Islet of Langerhans (tissue), 1 donor: ENCODE measurements at regions not wholly inside any gene's neighbourhood (a gene's known extent, or its start where the extent isn't known, plus 50 kb on each side); places are given as distances from the start of the nearest gene placed in this dataset.
"Not testable (repeated sequence)": the region's sequence is repeated elsewhere in the genome, so short reads cannot be mapped to it uniquely, and the experiment has no call there.

Experiments
- FAIRE-seq: peaks from one replicate; lab custom pipeline; 2011; peaks lifted over from hg19 to GRCh38; lab: Jason Lieb, UNC

DNA sequence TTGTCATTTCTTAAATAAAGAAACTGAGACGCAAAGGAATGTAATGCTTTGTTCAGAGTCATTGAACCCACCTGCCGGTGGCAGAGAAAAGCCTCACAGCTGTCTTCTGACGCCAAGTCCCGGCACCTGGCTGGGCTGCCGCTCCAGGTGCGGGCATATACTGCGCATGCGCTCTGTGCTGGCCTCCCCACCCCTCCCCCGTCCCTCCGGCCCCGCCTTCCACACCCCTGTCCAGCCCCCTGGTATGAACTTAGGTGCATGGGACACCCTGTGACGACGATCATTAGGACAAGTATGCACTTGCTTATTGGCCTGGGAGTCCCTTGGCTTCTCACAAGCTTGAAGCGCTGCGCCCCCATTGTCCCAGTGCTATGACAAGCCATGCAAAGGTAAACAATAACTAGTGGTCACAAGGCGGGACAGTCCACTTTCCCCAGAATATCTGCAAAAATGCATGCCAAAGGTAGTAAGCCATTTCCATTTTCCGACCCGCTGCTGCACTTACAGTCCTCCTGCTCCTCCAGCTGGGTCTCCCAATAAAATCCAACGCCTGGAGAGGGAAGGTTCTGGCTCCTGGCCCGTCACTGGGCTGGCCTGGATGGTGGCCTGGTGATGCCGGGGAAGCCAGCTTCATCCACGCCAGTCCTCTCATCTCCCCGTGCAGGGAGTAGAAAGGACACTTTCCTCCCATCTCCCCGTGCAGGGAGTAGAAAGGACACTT, 100.4 kb downstream of the PSMG1 start:
- no peak for FAIRE-seq

GRCh38 chr21:39080366-39080765, 102.9 kb downstream of the PSMG1 start:
- FAIRE-seq: no peak

DNA sequence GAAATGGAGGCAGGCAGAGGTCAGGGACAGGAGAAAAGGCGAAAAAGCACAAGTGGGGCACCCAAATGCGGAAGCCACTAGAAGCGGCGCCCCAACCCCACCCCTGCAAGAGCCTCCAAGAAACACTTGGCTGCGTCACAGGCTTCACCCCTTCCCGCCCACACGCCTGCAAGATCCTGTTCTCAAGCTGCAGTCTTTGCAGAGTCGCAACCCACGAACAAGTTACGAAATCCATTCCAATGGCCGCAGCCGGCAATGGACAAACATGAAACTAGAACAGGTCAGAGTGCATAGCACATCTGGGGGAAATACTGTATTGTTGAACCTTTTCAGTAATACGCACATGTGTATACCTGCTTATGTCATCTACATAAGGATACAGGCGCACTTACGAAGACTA, 103.6 kb downstream of the PSMG1 start:
- FAIRE-seq: no peak

DNA sequence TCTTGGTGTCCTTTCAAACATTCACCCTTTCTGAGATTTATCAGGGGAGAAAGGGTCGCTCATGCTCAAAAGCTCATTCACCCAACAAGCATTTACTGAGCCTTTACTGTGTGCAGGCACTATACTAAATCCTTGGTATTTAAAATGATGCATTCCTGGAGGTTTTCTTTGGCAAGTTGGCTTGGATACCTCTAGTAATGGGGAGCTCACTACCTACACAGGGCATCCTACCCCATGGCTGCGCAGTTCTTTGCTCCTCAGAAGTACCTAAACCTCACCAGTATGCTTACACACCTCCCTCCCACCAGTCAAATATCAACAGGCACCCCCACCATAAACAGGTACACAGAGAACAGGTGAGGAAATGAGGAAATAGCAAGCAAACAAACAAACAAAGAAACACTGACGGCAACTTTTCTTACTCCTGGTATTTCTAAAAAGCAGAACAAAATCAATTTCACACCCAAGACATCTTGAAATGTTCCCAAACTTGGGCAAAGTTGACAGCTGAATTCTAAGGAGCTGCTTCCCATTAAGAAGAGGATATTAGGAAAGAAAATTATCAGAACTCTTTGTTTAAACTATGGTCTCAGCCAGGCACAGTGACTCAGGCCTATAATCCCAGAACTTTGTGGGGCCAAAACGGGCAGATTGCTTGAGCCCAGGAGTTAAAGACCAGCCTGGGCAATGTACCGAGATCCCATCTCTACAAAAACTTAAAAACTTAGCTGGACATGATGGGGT, 104.8 kb downstream of the PSMG1 start:
- FAIRE-seq: no peak

DNA sequence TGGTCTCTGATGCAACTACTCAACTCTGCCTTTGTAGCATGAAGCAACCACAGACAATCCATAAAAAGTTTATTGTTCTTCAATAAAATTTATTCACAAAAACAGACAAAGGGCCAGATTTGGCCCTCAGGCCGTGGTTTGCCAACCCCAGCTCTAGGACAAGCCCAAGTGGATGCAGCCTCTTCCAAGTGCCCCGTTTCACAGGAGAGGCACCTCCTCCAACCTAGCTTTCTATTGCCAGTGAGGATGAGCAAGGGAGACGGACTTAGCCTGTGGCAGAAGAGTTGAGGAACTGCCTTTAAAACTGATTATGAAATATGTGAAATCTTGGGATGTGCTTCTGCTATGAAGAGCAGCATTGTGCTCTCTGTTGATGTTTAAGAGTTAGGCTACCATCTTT, 105.4 kb downstream of the PSMG1 start:
- no peak for FAIRE-seq

GRCh38 chr21:39074508-39074907, 108.7 kb downstream of the PSMG1 start:
- FAIRE-seq: no peak

- FAIRE-seq: no peak
Observed at GRCh38 chr21:39073717-39074116, 109.5 kb downstream of the PSMG1 start.

DNA sequence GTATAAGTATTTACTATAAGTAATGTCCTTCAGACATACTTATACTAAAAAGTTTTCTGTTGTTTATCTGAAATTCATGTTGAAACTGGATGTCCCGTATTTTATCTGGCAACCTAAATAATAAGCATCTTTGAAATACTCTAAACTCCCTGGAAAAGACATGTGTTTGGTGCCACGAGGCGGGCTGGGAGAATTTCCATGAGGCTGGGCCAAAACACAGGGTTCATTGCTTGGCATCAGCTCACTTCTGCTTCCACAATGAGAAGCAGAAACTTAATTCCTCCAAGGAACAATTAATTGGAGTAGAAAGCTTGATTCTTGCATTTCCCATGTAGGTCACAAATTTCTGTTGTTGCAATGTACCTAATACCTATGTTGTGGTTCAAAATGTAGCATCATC, 110.2 kb downstream of the PSMG1 start:
- FAIRE-seq: no peak

DNA sequence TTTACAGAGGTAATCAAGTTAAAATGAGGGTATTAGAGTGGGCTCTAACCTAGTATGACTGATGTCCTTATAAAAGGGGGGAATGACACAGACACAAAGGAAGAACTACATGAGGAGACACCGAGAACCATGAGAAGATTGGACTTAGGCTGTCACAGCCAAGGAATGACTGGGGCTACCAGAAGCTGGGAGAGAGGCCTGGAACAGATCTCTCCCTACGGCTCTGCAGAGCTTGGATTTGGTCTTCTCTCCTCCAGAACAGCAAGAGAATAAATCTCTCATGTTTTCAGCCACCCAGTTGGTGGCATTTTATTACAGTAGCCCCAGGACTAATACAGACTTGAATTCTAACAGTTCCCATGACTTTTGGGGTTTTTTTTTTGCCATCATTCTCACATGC, 110.8 kb downstream of the PSMG1 start:
- no peak for FAIRE-seq

- FAIRE-seq: no peak
Observed at GRCh38 chr21:39071623-39072214, 111.5 kb downstream of the PSMG1 start.

DNA sequence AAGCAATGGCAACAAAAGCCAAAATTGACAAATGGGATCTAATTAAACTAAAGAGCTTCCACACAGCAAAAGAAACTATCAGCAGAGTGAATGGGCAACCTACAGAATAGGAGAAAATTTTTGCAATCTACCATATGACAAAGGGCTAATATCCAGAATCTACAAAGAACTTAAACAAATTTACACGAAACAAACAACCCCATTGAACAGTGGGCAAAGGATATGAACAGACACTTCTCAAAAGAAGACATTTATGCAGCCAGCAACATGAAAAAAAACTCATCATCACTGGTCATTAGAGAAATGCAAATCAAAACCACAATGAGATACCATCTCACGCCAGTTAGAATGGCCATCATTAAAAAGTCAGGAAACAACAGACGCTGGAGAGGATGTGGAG, 113.4 kb downstream of the PSMG1 start:
- not testable (repeated sequence) for FAIRE-seq

DNA sequence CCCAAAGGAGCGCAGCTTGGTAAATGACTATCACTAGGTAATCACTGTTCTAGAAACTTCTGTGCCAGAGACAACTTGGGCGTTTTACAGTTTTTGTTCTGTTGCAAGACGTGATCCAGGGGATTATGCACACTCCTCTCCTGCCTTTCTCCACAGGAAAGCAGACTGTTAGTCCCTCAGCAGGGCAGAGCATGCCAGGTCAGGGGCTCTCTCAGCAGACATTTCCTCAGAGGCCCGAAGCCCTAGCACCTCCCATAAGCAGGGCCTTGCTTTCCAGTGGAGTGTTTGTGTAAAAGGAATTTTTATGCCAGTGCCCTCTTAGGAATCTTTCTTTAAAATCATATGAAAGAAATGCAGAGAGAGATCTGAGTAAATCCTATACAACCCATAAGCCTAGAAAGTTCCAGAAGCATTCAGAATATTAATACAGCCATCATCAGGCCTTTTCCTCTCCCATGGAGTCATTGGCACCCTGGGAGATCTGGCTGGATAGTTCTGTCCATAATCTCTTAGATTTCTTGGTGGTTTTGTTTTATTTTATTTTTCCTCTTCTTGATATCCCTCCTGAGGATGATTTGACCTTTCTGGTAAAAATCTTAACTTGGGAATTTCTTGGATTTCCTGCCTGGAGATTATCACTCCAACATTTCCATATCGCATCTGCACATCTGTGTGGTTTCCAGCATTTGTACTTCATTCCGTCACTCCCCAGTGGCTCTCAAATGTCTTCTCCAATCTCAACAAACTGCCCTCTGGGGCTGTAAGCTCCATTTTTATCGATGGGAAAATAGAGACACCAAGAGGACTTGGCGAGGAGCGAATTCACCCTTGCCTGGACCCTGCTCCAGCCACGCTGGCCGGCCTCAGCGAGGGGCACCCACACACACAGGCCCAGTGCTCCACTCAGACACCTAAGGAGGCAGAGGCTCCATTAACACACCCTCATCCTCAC, 116.1 kb downstream of the PSMG1 start:
- FAIRE-seq: no peak

DNA sequence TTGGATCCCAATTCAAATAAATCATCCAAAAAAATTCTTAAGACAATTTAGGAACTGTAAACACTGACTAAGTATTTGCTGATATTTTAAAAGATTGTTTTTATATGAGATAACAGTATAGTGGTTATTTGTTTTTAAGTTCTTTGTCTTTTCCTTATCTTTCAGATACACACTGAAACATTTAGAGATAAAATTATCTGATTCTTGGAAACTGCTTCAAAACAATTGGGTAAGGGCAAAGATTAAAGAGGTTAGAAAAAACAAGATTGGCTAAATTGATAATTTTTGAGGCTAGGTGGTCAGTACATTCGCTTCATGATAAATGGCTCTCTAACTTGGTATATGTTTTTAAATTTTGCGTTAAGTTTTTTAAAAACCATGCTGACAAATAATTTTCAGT, 117.3 kb downstream of the PSMG1 start:
- no peak for FAIRE-seq

DNA sequence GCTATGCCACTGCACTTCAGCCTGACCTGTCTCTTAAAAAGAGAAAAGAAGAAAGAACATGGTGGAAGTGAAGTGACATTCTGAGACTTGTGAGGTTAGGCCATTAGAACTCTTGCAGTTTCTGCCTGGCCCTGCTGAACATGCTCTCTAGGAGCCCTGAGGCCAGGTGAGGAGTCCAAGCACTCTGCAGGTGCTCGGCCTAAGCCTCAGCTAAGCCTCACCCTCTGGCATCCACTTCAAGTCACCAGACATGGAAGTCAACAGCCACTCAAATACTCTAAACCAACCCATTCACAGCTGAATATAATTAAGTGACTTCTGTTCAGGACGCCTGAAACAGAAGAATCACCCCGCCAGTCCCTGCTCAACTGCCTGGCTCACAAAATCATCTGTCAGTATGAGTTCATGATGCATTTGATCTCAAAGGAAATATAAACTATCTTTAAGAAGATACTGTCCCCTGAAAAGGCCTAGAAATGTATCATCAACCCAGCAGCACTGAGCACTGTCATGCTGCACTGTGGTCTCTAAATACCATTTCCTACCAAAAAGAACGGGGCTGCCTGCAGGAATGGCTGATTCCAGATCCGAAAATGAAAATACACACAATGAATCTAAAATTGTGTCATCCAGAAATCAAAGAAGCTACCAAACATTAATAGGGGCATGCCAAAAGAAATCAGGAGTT, 118.8 kb downstream of the PSMG1 start:
- no peak for FAIRE-seq

- no peak for FAIRE-seq
Observed at GRCh38 chr21:39063517-39063916, 119.7 kb downstream of the PSMG1 start.

DNA sequence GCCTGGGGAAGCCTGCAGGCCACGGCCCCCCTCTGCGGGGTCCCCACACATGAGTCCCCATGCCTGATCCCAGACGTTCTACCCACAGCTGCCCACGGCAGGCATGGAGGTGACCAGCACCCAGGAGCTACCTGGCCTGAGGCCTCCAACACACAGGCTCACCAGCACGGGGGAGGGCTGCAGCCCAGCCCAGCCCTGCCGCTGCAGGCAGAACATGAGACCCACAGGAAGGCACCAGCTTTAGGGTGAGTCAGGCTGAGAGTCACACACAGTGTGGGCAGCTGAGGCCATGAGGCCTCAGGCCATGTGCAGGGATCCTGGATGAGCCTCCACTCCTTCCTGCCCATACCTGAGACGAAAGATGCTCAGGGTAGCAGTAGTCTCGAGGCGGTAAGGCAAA, 121.1 kb downstream of the PSMG1 start:
- no peak for FAIRE-seq

GRCh38 chr21:39061766-39062165, 121.5 kb downstream of the PSMG1 start:
- FAIRE-seq: no peak

DNA sequence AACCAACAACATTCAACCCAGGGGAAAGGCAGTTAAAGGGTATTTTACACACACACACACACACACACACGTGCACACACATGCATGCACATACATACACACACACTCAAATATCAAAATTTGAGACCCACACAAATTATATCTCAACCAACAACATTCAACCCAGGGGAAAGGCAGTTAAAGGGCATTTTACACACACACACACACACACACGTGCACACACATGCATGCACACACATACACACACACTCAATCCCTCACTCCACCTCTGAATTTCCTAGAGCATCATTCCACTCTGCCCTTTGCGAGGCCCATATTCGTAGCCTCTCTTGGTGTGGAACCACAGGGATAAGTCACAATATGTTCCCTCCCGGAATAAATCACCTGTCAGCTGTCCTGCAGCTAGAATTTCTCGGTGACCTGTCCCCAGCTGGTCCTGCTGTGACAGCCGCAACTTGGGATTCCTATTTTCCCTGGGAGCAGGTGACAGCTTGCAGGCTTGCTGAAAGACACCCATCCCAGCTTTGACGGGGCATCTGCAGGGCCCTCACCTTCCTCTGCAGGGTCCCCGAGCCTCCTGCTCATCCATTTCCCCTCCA, 122.7 kb downstream of the PSMG1 start:
- FAIRE-seq: no peak

DNA sequence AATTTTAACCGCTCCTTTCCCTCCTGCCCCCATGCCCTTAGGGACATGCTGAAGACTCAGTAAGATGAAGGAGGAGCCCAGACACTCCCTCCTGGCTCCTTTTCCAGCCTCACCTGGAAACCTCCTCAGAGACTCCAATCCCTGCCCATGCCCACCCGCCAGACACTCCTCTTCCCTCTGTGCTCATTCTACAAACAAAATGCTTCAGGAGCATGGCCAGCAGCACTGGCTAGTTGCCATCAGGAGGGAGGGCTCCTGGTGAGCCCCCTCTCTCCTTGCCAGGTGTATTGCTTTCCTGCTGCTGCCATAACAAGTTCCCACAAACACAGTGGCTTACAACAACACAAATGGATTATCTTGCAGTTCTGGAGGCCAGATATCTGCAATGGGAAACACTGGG, 126.1 kb downstream of the PSMG1 start:
- FAIRE-seq: no peak

DNA sequence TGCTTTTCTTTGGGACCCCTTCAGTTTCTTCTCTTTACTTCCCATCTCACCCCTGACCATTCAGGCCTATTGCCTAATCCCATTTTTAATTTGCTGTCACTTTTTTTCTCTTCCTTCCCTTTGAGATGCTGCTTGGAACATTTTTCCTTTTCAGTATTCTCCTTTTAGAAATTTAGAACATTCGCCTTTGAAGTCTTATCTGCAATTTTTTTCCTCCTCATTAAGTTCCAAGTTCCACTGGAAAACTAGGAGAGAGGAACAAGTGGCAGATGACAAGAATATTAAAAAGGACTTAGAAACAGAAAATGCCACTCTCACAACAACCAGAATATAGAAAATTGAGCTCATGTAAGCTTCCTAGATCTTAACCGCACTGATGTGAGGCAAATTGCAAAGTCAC, 126.6 kb downstream of the PSMG1 start:
- FAIRE-seq: no peak

DNA sequence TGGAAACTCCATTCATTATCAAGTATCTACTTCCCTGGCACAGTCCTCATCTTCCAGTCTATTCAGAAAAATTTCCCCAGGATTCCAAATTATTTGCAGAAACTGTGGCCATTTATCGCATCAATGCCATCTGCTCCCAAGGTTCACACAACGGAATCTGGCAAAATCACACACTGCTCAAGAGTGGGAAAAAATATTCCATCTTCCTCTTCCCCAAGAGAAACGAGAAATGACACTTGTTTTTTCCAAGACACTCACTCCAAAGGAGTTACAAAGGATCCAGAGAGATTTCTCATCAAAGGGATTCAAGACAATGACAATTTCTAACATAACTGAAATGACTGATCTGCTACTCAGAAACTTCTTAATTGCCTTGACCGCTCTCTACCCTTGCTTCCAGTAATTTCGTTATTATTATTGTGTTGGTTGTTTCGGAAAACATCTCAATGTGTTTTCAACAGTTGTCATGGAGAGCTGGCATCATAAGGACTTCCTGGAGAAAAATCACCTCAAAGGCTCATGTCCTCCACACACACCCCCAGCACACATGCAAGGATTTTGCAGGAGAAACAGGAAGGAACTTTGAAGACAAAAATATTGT, 128.0 kb downstream of the PSMG1 start:
- FAIRE-seq: no peak
